ENCODE measurements at regions not wholly inside any gene's neighbourhood (a gene's known extent, or its start where the extent isn't known, plus 50 kb on each side); places are given as distances from the start of the nearest gene placed in this dataset.
A peak's percentile ranks its signal among the peaks of the same experiment; 100 is the strongest.

- POLR2A ChIA-PET, result no interaction called here
- CTCF ChIA-PET, result no interaction called here
- H3K27me3 Mint-ChIP-seq (ENCODE audit: low read depth), result no peaks in the 10 kb centered on the region; the same call in 1 of the 2 replicates
- H3K9me3 Mint-ChIP-seq, result peaks cover 21% of the 10 kb centered on the region; the same call in 1 of the 2 replicates
- peaks cover 6% of the 10 kb centered on the region for H3K4me1 Mint-ChIP-seq
- peaks cover 6% of the 10 kb centered on the region for H3K36me3 Mint-ChIP-seq
- no peak for DNase-seq (ENCODE audit: low spot score)
- TF ChIP-seq ATF3 (CRISPR knock-in tag; conservative IDR thresholded peaks at IDR 0.05), result no peak
- TF ChIP-seq IRF2 (CRISPR knock-in tag; IDR thresholded peaks at IDR 0.05; ENCODE audit: borderline replicate concordance, low read depth), result no peak
- 0 out of 2 replicates have a peak, but pooled peaks have one; percentile 25 for TF ChIP-seq NR2C2 (CRISPR knock-in tag; IDR thresholded peaks at IDR 0.05)
- no peak overlapping the region for H3K27ac Mint-ChIP-seq
- H3K4me3 Mint-ChIP-seq, result no peak overlapping the region
- no peak for ATAC-seq
These were observed 241.0 kb downstream of the DLL1 start for GRCh38 chr6:170049641-170050561.

GRCh38 chr6:170048615-170049256 is 242.1 kb downstream of the DLL1 start:
- ATAC-seq, result no peak
- no peaks in the 10 kb centered on the region; the same call in 1 of the 2 replicates for H3K27me3 Mint-ChIP-seq (ENCODE audit: low read depth)
- peaks cover 6% of the 10 kb centered on the region for H3K36me3 Mint-ChIP-seq
- H3K9me3 Mint-ChIP-seq, result peaks cover 15% of the 10 kb centered on the region; the same call in 1 of the 2 replicates
- H3K4me3 Mint-ChIP-seq, result no peak overlapping the region
- no peak overlapping the region for H3K27ac Mint-ChIP-seq
- ChIA-PET CTCF (interaction anchor here (0.6 kb wide), 1 partner anchor 52 kb away, joined by 5 read pairs; no protein-coding TSS in a partner anchor), POLR2A (no interaction called here)
- peaks cover 6% of the 10 kb centered on the region for H3K4me1 Mint-ChIP-seq
- TF ChIP-seq ZNF396 (CRISPR knock-in tag; IDR thresholded peaks at IDR 0.05; ENCODE audit: borderline replicate concordance) (no peak), CREB1 (CRISPR knock-in tag; IDR thresholded peaks at IDR 0.05) (no peak), HMGXB4 (CRISPR knock-in tag; IDR thresholded peaks at IDR 0.05) (no peak), HMGA2 (CRISPR knock-in tag; IDR thresholded peaks at IDR 0.05) (no peak), STAT6 (CRISPR knock-in tag; conservative IDR thresholded peaks at IDR 0.05; ENCODE audit: low read depth) (no peak), ZNF317 (CRISPR knock-in tag; IDR thresholded peaks at IDR 0.05; ENCODE audit: borderline replicate concordance, low read depth) (no peak), ZNF281 (CRISPR knock-in tag; IDR thresholded peaks at IDR 0.05) (no peak), ZSCAN18 (CRISPR knock-in tag; IDR thresholded peaks at IDR 0.05) (no peak), ATF6 (CRISPR knock-in tag; IDR thresholded peaks at IDR 0.05) (no peak), OVOL2 (CRISPR knock-in tag; IDR thresholded peaks at IDR 0.05; ENCODE audit: borderline replicate concordance) (no peak), ETV6 (CRISPR knock-in tag; IDR thresholded peaks at IDR 0.05) (no peak), MXD4 (CRISPR knock-in tag; IDR thresholded peaks at IDR 0.05; ENCODE audit: borderline replicate concordance) (no peak), TEAD4 (CRISPR knock-in tag; IDR thresholded peaks at IDR 0.05) (no peak), E2F4 (CRISPR knock-in tag; IDR thresholded peaks at IDR 0.05; ENCODE audit: borderline replicate concordance, low read depth) (no peak), GABPB1 (CRISPR knock-in tag; IDR thresholded peaks at IDR 0.05) (no peak), RORB (CRISPR knock-in tag; IDR thresholded peaks at IDR 0.05) (no peak), NFATC4 (CRISPR knock-in tag; IDR thresholded peaks at IDR 0.05) (no peak), PRRX2 (CRISPR knock-in tag; IDR thresholded peaks at IDR 0.05) (no peak)
- no peak for DNase-seq (ENCODE audit: low spot score)

Data from WTC11 (cell line).